Hematopoietic multipotent progenitor cell treated with erythropoietin and hydrocortisone succinate and interleukin-3 and kit ligand, for 8 days (in vitro differentiated cells): ENCODE measurements at regions not wholly inside any gene's neighbourhood (a gene's known extent, or its start where the extent isn't known, plus 50 kb on each side); places are given as distances from the start of the nearest gene placed in this dataset.

Source experiments
- DNase-seq: peaks from one replicate; pipeline ENCODE4 v3.0.0-alpha.2; 2015

- DNase-seq = no peak
These were observed 283.8 kb upstream of the BMP2 start for GRCh38 chr20:6483727-6484126.

GRCh38 chr20:6482486-6482885 is 285.0 kb upstream of the BMP2 start:
- no peak for DNase-seq

GRCh38 chr20:6480328-6481200 is 286.9 kb upstream of the BMP2 start:
- no peak for DNase-seq

DNA sequence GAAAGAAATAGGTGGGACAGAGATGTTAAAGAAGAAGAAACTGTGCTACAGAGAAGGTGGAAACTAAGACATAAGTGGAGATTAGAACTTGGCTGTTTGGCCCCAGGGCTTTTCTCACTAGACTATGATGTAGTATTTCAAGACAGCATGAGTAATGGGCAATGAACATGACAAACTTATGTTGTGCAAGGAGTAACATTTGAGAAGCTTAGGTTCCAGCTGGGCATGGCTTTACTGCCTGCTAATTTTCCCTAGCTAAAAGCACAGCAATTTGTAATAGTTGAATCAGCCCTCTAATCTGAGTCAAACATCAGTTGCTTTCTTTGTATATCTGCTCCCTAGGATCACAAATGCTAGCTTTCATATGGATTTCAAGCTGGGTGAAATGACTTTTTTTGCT is 294.3 kb upstream of the BMP2 start:
- DNase-seq = no peak

GRCh38 chr20:6471871-6472270 is 295.6 kb upstream of the BMP2 start:
- DNase-seq = no peak

- DNase-seq = no peak
These were observed 296.3 kb upstream of the BMP2 start for GRCh38 chr20:6471110-6471647.

- DNase-seq = no peak
These were observed 297.8 kb upstream of the BMP2 start for GRCh38 chr20:6469695-6470094.

- DNase-seq = no peak
These were observed 298.9 kb upstream of the BMP2 start for GRCh38 chr20:6468423-6469116.

- no peak for DNase-seq
These were observed 299.9 kb upstream of the BMP2 start for GRCh38 chr20:6467562-6467961.

GRCh38 chr20:6466075-6466810 is 301.2 kb upstream of the BMP2 start:
- DNase-seq = no peak

GRCh38 chr20:6450841-6451240 is 316.6 kb upstream of the BMP2 start:
- no peak for DNase-seq

DNA sequence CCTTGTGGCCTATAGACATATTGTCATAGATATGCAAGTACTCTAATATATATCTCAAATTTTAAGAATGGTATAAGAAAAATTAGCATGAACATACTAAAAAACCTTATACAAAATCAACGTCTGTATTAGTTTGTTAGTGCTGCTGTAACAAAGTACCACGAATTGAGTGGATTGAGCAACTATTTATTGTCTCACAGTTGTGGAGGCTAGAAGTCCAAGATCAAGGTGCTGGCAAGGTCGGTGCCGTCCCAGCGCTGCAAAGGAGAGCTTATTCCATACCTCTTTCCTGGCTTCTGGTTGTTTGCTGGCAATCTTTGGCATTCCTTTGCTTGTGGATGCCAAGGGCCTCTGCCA is 317.6 kb upstream of the FERMT1 start:
- no peak for DNase-seq

- no peak for DNase-seq
These were observed 317.1 kb upstream of the FERMT1 start for GRCh38 chr20:6439737-6440442.

DNA sequence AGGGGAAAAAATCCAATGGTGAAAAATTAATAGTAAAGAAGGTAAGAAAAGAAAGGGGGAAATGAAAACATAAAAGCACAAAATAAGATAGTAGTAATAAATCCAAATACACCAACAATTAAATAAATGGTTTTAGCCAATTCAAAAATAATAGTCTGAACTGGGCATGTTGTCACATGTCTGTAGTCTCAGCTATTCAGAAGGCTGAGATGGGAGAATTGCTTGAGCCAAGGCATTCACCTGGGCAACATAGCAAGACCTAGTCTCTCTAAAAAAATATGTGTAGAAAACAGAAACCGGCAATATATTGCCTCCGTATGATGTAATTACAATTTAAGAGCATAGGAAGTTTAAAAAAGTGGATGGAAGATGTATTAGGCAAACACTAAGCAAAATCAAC is 311.3 kb upstream of the FERMT1 start:
- no peak for DNase-seq

GRCh38 chr20:6430381-6430780 is 307.6 kb upstream of the FERMT1 start:
- no peak for DNase-seq

GRCh38 chr20:6426287-6426891 is 303.6 kb upstream of the FERMT1 start:
- no peak for DNase-seq

DNA sequence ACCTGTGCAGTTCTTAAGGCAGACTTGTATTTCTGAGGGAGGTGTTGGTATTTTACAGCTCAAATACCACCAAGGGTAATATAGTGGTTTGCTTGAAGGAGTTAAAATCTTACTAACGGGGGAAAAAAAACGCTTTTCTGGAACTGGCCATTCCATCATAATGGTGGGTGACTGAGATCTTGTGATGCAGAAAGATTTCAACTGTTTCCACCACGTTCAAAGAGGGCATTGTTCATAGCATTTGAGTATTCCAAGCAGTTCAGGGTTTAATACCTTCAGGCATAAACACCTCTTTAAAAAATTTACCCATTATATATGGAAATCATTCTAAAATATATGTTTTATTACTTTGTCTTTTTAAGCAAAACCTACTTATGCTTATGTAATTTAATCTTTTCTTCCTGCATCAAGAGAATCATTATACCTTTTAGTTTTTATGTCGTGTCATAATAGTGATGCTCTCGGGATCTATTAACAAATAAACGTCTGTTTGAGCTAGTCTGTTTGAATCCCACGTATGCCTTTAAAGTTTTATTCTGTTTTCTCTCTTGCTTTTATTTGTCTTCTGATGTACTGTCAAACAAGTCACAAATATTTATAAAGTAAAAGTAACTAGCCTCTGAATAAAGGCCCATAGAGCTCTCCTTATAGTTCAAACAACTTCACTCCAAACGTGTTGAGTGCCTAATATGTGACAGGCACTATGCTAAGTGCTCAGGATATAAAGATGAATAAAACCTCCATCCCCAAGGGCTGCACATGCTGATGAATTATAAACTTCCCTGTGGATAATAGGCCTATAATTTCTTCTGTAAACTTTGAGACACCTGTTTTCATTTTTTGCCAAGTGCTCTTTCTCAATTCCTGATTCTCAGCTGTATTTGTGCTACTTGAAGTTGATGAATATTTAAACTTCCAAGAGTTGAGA is 298.8 kb upstream of the FERMT1 start:
- no peak for DNase-seq

DNA sequence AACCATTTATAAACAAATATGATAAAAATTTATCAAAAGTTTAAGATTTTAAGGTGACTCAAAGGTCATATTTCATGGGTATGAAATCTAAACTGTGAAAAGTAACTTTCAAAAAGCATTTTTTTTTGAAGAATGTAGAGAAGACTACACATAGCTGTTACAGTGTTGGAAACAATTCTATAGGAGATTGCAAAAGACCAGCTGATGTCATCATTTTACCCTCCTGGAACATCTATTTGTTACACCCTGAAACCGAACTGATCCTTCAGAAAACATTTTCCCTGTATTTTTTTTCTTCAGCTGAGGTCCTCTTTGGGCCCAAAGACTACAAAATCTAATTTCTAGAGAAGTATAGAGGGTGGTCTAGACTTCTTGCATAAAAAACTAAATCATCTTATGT is 297.5 kb upstream of the FERMT1 start:
- no peak for DNase-seq

DNA sequence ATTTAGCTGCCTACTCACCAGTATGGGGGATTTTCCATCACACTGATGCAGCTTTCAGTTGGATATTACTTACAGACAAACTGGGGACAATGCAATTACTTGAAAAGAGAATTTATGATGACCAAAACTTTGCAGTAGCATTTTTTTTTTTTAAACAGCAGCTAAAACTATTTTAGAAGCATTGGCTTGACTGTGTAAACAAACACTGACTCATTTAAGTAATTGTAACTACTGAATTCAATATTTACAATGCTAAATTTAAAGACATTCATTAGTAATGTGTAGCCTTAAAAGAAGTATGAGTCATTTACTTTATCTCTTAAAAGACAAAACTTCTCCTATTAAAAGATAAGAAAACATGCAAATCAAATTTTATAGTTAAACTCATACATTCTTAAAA is 295.9 kb upstream of the FERMT1 start:
- DNase-seq = no peak

- DNase-seq = no peak
These were observed 293.5 kb upstream of the FERMT1 start for GRCh38 chr20:6416371-6416770.

GRCh38 chr20:6411651-6412050 is 288.8 kb upstream of the FERMT1 start:
- DNase-seq = no peak
